Activated CD4-positive, alpha-beta T cell treated with anti-CD3 and anti-CD28 coated beads, Interleukin-2, Interleukin-4, amounts not matched to agents 100 ng/mL and 50 ng/mL, durations not matched to agents 16 hours and 8 hours (primary cell): ENCODE measurements at regions not wholly inside any gene's neighbourhood (a gene's known extent, or its start where the extent isn't known, plus 50 kb on each side); places are given as distances from the start of the nearest gene placed in this dataset.
A peak's percentile ranks its signal among the peaks of the same experiment; 100 is the strongest.
"Not testable (repeated sequence)": the region's sequence is repeated elsewhere in the genome, so short reads cannot be mapped to it uniquely, and the experiment has no call there.

Source experiments
- DNase-seq: peaks from one replicate; pipeline ENCODE4 v3.0.0-alpha.2; 2020; ENCODE audit warnings: low spot score

GRCh38 chr16:21516705-21517040 lies 82.7 kb upstream of the METTL9 start:
- DNase-seq: not testable (repeated sequence)

- DNase-seq: not testable (repeated sequence)
Measured at GRCh38 chr16:21517263-21517662, 82.1 kb upstream of the METTL9 start.

- peak; percentile 91 for DNase-seq
Measured at GRCh38 chr16:21519361-21520133, 79.8 kb upstream of the METTL9 start.

GRCh38 chr16:21520134-21521047 lies 79.0 kb upstream of the METTL9 start:
- DNase-seq: peak; percentile 99

GRCh38 chr16:21521048-21521389 lies 78.4 kb upstream of the METTL9 start:
- not testable (repeated sequence) for DNase-seq

GRCh38 chr16:21521390-21522143 lies 77.8 kb upstream of the METTL9 start:
- DNase-seq: not testable (repeated sequence)

GRCh38 chr16:21522846-21523245 lies 76.5 kb upstream of the METTL9 start:
- not testable (repeated sequence) for DNase-seq

GRCh38 chr16:21523411-21524067 lies 75.8 kb upstream of the METTL9 start:
- DNase-seq: no peak

GRCh38 chr16:21524068-21524751 lies 75.2 kb upstream of the METTL9 start:
- DNase-seq: no peak

- not testable (repeated sequence) for DNase-seq
Measured at GRCh38 chr16:21524752-21525028, 74.7 kb upstream of the METTL9 start.

- not testable (repeated sequence) for DNase-seq
Measured at GRCh38 chr16:21525029-21525895, 74.1 kb upstream of the METTL9 start.

GRCh38 chr16:21525956-21526922 lies 73.1 kb upstream of the METTL9 start:
- DNase-seq: not testable (repeated sequence)

GRCh38 chr16:21526923-21527807 lies 72.2 kb upstream of the METTL9 start:
- no peak for DNase-seq

GRCh38 chr16:21529060-21529658 lies 70.2 kb upstream of the METTL9 start:
- not testable (repeated sequence) for DNase-seq

GRCh38 chr16:21530729-21531383 lies 68.5 kb upstream of the METTL9 start:
- DNase-seq: not testable (repeated sequence)

GRCh38 chr16:21532996-21533395 lies 66.4 kb upstream of the METTL9 start:
- DNase-seq: not testable (repeated sequence)

GRCh38 chr16:21533474-21533873 lies 65.9 kb upstream of the METTL9 start:
- DNase-seq: not testable (repeated sequence)
